ENCODE measurements at regions not wholly inside any gene's neighbourhood (a gene's known extent, or its start where the extent isn't known, plus 50 kb on each side); places are given as distances from the start of the nearest gene placed in this dataset.

- H3K4me3 ChIP-seq = no peak overlapping the region
Observed at GRCh38 chr22:44430716-44431115, 67.3 kb downstream of the RTL6 start.

DNA sequence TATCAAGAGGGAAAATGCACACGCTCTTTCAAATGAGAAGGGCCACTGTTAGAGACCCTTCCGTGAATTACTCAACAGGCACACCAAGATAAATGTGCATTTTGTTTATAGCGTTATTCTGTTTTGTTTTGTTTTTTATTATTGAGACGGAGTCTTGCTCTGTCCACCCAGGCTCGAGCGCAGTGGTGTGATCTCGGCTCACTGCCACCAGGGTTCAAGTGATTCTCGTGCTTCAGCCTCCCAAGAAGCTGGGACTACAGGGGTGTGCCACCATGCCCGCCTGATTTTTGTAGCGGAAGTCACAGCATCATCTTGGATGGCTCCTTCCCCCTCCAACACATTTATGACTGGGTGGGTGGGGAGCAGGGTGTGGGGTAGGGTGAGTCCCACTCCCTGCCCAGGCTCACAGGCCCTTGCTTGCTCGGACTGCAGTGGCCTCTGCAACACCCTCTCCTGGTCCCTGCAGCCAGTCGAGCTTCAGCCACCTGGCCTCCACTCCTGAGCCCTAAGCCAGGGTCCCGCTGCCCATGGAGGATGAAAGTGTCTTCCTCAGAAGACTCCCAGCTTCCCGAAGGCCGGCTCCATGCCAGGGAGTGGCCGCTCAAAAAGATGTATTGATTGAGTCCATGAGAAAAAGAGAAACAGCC lies 68.0 kb downstream of the RTL6 start:
- Histone ChIP-seq H3K36me3 (no peaks in the 10 kb centered on the region), H3K27ac (no peak overlapping the region), H3K4me3 (no peak overlapping the region), H3K9me3 (no peaks in the 10 kb centered on the region), H3K27me3 (no peaks in the 10 kb centered on the region), H3K4me1 (no peaks in the 10 kb centered on the region)
- intact Hi-C loops (cut with DNase I; ENCODE audit: low total_unique reads) = no loop called here
- DNase-seq = no peak
- no peak for TF ChIP-seq POLR2A (IDR thresholded peaks at IDR 0.05)

More at GRCh38 chr22:44430716-44431115, 67.3 kb downstream of the RTL6 start:
- Histone ChIP-seq H3K27me3 (no peaks in the 10 kb centered on the region), H3K4me1 (no peaks in the 10 kb centered on the region), H3K36me3 (no peaks in the 10 kb centered on the region), H3K9me3 (no peaks in the 10 kb centered on the region), H3K27ac (no peak overlapping the region)
- no peak for TF ChIP-seq CTCF (IDR thresholded peaks at IDR 0.05)
- no peak for TF ChIP-seq POLR2A (IDR thresholded peaks at IDR 0.05)
- no peak for DNase-seq
- intact Hi-C loops (cut with DNase I; ENCODE audit: low total_unique reads) = no loop called here

- TF ChIP-seq CTCF (IDR thresholded peaks at IDR 0.05) = no peak
- TF ChIP-seq POLR2A (IDR thresholded peaks at IDR 0.05) = no peak
- H3K27me3 ChIP-seq = no peaks in the 10 kb centered on the region
- intact Hi-C loops (cut with DNase I; ENCODE audit: low total_unique reads) = no loop called here
- no peaks in the 10 kb centered on the region for H3K9me3 ChIP-seq
- H3K4me3 ChIP-seq = no peak overlapping the region
- DNase-seq = no peak
- H3K4me1 ChIP-seq = no peaks in the 10 kb centered on the region
- H3K27ac ChIP-seq = no peak overlapping the region
- H3K36me3 ChIP-seq = no peaks in the 10 kb centered on the region
Observed at GRCh38 chr22:44428941-44429830, 68.8 kb downstream of the RTL6 start.

DNA sequence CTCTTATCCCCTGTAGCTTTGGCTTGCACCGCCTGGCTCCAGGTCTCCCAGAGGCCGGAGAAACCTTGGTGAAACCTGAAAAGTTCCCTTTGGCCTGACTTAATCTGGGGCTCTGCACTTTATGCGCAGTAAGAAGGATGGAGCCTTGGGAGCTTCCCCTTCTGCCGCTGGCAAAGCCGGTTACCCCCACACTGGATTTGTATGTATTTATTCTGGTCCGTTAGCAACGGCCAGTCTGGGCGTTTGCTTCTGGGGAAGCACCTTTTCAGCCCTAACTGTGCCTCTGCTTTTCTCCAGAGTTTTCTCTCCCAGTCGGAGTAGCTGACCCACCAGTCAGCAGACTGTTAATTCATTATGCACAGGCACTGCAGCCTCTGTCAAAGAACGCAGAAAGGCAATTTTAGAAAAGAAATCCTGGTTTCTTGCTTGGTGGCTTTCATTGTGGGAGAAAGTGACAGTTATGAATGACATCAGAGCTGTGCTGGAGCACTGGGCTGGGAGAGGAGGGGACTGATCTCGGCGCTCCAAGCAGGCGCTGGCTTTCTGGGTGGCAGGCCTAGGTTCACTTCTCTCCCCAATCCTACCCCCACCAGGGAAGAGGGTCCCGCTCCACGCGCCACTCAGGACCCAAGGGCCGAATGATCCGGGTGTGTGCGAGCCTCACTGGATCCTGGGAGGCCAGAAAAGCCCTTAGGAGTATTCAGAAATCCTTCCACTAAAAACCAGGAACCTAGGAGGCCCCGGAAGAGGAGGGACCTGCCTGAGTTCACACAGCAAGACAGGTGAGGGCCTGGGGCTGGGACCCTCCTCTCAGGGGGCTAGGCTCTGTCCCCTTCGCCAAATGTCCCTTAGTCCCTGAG lies 70.2 kb downstream of the RTL6 start:
- no peaks in the 10 kb centered on the region for H3K27me3 ChIP-seq
- no peak overlapping the region for H3K27ac ChIP-seq
- TF ChIP-seq POLR2A (IDR thresholded peaks at IDR 0.05) (no peak), CTCF (IDR thresholded peaks at IDR 0.05) (no peak)
- no peaks in the 10 kb centered on the region for H3K36me3 ChIP-seq
- no peak overlapping the region for H3K4me3 ChIP-seq
- no peaks in the 10 kb centered on the region for H3K9me3 ChIP-seq
- no peaks in the 10 kb centered on the region for H3K4me1 ChIP-seq
- intact Hi-C loops (cut with DNase I; ENCODE audit: low total_unique reads) = no loop called here
- peak in 1 of 2 donors; percentile 5 for DNase-seq

DNA sequence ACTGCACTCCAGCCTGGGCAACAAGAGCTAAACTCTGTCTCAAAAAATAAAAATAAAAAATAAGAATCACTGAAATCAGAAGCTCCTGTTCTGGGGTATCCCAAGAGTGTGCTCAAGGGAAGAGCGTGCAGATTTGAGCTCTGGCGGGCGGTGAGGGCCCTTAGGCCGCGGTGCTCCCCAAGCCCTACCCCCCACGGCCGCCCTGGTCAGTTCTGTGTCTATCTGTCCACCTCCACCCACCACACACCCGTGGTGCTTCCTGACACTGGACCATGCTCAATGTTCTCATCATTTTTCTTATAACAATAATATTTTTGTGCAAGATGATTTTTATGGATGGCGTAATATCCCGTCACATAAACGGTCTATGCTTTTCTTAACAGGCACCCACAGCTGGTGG lies 71.1 kb downstream of the RTL6 start:
- Histone ChIP-seq H3K27me3 (no peaks in the 10 kb centered on the region), H3K36me3 (no peaks in the 10 kb centered on the region), H3K4me3 (no peak overlapping the region), H3K4me1 (no peaks in the 10 kb centered on the region), H3K9me3 (no peaks in the 10 kb centered on the region), H3K27ac (no peak overlapping the region)
- TF ChIP-seq POLR2A (IDR thresholded peaks at IDR 0.05) (no peak), CTCF (IDR thresholded peaks at IDR 0.05) (no peak)
- no peak for DNase-seq
- intact Hi-C loops (cut with DNase I; ENCODE audit: low total_unique reads) = no loop called here

Measured in uterus (tissue), 3 donors.